ENCODE measurements at regions not wholly inside any gene's neighbourhood (a gene's known extent, or its start where the extent isn't known, plus 50 kb on each side); places are given as distances from the start of the nearest gene placed in this dataset.

DNA sequence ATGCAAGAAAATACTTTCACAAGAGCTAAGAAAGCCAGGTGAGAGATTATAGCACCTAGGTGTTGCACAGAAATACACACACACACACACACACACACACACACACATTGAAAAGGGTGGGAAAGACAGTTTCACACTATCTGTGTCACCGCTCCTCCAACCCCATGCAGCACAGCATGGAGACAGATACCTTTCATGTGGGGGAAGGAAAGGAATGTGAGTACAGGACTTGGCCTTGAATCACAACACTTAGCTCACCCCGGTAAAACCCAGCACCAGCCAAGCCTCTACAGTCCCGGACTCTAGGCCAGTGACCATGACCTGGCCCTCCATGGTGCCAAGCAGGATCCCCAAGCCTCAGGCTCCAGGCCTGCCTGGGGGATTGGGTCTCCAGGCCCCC lies 462.0 kb upstream of the SPRY2 start:
- H3K27me3 ChIP-seq (replicated peaks in 1 of 4; ENCODE audit: control extremely low read depth in 1 of 4, control insufficient read depth in 3 of 4, insufficient read depth in 4 of 4, low read length in 3 of 4) = no peaks in the 10 kb centered on the region
- peaks cover 0 to 3% (median 0%) of the 10 kb centered on the region in 3 donors for H3K9me3 ChIP-seq (ENCODE audit: control extremely low read depth in 1 of 3, control insufficient read depth in 2 of 3, insufficient read depth in 1 of 3, low read length in 2 of 3)
- Mint-ChIP-seq H3K27me3 (no peaks in the 10 kb centered on the region), H3K9me3 (ENCODE audit: insufficient read depth) (no peaks in the 10 kb centered on the region), H3K4me1 (no peaks in the 10 kb centered on the region), H3K27ac (no peak overlapping the region), H3K4me3 (no peak overlapping the region)
- no peaks in the 10 kb centered on the region for H3K79me2 ChIP-seq (ENCODE audit: control insufficient read depth, insufficient read depth, low read length)
- no peaks in the 10 kb centered on the region for H3K4me1 ChIP-seq (ENCODE audit: control insufficient read depth in 2 of 2, insufficient read depth in 2 of 2, low read length in 2 of 2)
- no CpG with 5 or more reads among the region's 3 CpGs for WGBS (ENCODE audit: insufficient coverage)
- no peak for ATAC-seq (ENCODE audit: low read depth)
- no peak overlapping the region for H3K4me2 ChIP-seq (replicated peaks; ENCODE audit: low read depth, low read length, poor library complexity, severe bottlenecking)
- CTCF ChIA-PET = no interaction called here
- H4K20me1 ChIP-seq (ENCODE audit: control insufficient read depth, insufficient read depth, low read length, poor library complexity, severe bottlenecking) = no peaks in the 10 kb centered on the region
- H3K4me3 ChIP-seq (ENCODE audit: control extremely low read depth in 1 of 5, extremely low read depth in 1 of 5, insufficient read depth in 1 of 5, low read depth in 2 of 5, low read length in 4 of 5) = no peak overlapping the region
- H2AFZ ChIP-seq (ENCODE audit: insufficient read depth, low read depth, low read length, poor library complexity, severe bottlenecking) = no peak overlapping the region
- POLR2A ChIA-PET = no interaction called here
- no peak for DNase-seq
- H3K27ac ChIP-seq (ENCODE audit: low read length in 2 of 2) = no peak overlapping the region
- TF ChIP-seq EZH2 (IDR thresholded peaks at IDR 0.05; ENCODE audit: borderline replicate concordance, insufficient read depth, low read depth, low read length, poor library complexity, severe bottlenecking) = no peak
- TF ChIP-seq, protein P1, sequence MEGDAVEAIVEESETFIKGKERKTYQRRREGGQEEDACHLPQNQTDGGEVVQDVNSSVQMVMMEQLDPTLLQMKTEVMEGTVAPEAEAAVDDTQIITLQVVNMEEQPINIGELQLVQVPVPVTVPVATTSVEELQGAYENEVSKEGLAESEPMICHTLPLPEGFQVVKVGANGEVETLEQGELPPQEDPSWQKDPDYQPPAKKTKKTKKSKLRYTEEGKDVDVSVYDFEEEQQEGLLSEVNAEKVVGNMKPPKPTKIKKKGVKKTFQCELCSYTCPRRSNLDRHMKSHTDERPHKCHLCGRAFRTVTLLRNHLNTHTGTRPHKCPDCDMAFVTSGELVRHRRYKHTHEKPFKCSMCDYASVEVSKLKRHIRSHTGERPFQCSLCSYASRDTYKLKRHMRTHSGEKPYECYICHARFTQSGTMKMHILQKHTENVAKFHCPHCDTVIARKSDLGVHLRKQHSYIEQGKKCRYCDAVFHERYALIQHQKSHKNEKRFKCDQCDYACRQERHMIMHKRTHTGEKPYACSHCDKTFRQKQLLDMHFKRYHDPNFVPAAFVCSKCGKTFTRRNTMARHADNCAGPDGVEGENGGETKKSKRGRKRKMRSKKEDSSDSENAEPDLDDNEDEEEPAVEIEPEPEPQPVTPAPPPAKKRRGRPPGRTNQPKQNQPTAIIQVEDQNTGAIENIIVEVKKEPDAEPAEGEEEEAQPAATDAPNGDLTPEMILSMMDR (IDR thresholded peaks at IDR 0.05) = no peak
- intact Hi-C loops (cut with micrococcal nuclease) = no loop called here
- no peaks in the 10 kb centered on the region for H3K36me3 ChIP-seq (replicated peaks in 1 of 2; ENCODE audit: control extremely low read depth in 1 of 2, control insufficient read depth in 1 of 2, extremely low read depth in 1 of 2, insufficient read depth in 2 of 2, low read length in 1 of 2)
- no peak overlapping the region for H3K9ac ChIP-seq (ENCODE audit: low read length)

DNA sequence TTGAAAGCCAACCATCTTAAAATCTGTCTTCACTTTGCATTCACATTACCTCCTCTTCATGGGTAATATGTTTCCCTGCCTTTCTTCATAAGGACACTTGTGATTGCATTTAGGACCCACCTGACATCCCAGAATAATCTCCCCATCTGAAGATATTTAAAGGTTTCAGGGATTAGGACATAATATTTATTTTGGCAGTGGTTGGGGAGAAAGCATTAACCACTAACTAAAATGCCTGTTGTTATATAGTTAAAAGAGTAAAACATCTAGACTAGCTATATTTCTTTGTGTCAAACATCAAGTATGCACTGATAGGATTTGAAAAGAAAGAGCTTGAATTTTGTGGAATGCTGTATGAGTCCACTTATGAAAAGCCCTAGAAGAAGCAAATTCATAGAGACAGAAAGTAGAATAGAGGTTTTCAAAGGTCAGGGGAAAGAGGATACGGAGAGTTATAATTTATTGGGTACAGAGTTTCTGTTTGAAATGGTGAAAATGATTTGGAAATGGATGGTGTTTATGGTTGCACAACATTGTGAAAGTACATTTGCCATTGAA lies 457.7 kb upstream of the SPRY2 start:
- H3K9ac ChIP-seq (ENCODE audit: low read length) = no peak overlapping the region
- no peak overlapping the region for H3K4me3 Mint-ChIP-seq
- H3K27me3 Mint-ChIP-seq = no peaks in the 10 kb centered on the region
- DNase-seq (no peak), ATAC-seq (ENCODE audit: low read depth) (no peak)
- CTCF ChIA-PET = interaction anchor here (0.6 kb wide), 1 partner anchor 174 kb away, joined by 4 read pairs; no protein-coding TSS in a partner anchor
- H3K27ac ChIP-seq (ENCODE audit: low read length in 2 of 2) = no peak overlapping the region
- H4K20me1 ChIP-seq (ENCODE audit: control insufficient read depth, insufficient read depth, low read length, poor library complexity, severe bottlenecking) = no peaks in the 10 kb centered on the region
- WGBS (ENCODE audit: insufficient coverage) = no CpG with 5 or more reads among the region's 1 CpG
- TF ChIP-seq, protein P1 (IDR thresholded peaks at IDR 0.05) = no peak
- TF ChIP-seq EZH2 (IDR thresholded peaks at IDR 0.05; ENCODE audit: borderline replicate concordance, insufficient read depth, low read depth, low read length, poor library complexity, severe bottlenecking) = no peak
- intact Hi-C loops (cut with micrococcal nuclease) = no loop called here
- no peak overlapping the region for H3K4me3 ChIP-seq (ENCODE audit: control extremely low read depth in 1 of 5, extremely low read depth in 1 of 5, insufficient read depth in 1 of 5, low read depth in 2 of 5, low read length in 4 of 5)
- H2AFZ ChIP-seq (ENCODE audit: insufficient read depth, low read depth, low read length, poor library complexity, severe bottlenecking) = no peak overlapping the region
- H3K9me3 ChIP-seq (ENCODE audit: control extremely low read depth in 1 of 3, control insufficient read depth in 2 of 3, insufficient read depth in 1 of 3, low read length in 2 of 3) = peaks cover 0 to 3% (median 0%) of the 10 kb centered on the region in 3 donors
- POLR2A ChIA-PET = no interaction called here
- H3K79me2 ChIP-seq (ENCODE audit: control insufficient read depth, insufficient read depth, low read length) = no peaks in the 10 kb centered on the region
- H3K36me3 ChIP-seq (replicated peaks in 1 of 2; ENCODE audit: control extremely low read depth in 1 of 2, control insufficient read depth in 1 of 2, extremely low read depth in 1 of 2, insufficient read depth in 2 of 2, low read length in 1 of 2) = no peaks in the 10 kb centered on the region
- no peak overlapping the region for H3K27ac Mint-ChIP-seq
- H3K4me2 ChIP-seq (replicated peaks; ENCODE audit: low read depth, low read length, poor library complexity, severe bottlenecking) = no peak overlapping the region
- no peaks in the 10 kb centered on the region for H3K4me1 Mint-ChIP-seq
- H3K4me1 ChIP-seq (ENCODE audit: control insufficient read depth in 2 of 2, insufficient read depth in 2 of 2, low read length in 2 of 2) = no peaks in the 10 kb centered on the region
- H3K9me3 Mint-ChIP-seq (ENCODE audit: insufficient read depth) = no peaks in the 10 kb centered on the region
- H3K27me3 ChIP-seq (replicated peaks in 1 of 4; ENCODE audit: control extremely low read depth in 1 of 4, control insufficient read depth in 3 of 4, insufficient read depth in 4 of 4, low read length in 3 of 4) = no peaks in the 10 kb centered on the region
